ENCODE measurements at regions not wholly inside any gene's neighbourhood (a gene's known extent, or its start where the extent isn't known, plus 50 kb on each side); places are given as distances from the start of the nearest gene placed in this dataset.

DNA sequence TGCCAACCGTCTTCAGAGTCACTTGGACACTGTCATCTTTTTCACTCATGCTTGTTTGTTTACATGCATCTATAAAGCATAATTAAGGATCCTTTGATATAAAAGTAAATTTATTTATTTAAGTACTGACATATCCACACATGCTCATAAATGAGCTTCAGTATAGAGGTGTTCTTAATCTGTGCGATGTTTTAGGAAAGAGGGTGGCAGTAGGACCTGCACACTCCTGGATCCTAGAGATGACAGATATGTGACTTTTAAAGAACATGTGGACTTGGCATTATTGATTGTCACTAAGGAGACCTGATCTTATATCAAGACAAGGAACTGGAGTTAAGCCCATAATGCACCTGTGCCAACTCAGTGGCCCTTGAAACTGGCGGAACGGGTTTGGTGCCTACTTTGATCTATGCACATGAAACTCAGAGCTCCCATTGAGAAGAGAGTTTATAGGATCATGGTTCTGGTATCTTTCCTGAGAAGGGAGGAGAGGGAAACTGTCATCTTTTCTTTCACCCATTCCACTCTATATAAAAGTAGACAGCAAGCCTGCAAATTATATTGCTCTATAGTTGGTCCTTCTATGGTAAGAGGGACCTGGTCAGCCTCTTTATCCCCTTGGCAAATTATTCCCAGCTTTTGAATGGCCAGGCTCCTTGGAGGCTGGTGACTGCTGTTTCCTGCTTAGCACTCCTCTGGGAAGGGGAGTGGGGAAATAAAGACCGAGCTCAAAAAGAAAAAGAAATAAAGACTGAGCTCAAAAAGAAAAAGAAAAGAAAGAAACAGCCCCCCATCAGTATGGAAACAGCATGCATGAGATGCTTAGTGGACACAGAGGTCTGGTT, 57.8 kb upstream of the LIFR start:
- TF ChIP-seq, protein P1, sequence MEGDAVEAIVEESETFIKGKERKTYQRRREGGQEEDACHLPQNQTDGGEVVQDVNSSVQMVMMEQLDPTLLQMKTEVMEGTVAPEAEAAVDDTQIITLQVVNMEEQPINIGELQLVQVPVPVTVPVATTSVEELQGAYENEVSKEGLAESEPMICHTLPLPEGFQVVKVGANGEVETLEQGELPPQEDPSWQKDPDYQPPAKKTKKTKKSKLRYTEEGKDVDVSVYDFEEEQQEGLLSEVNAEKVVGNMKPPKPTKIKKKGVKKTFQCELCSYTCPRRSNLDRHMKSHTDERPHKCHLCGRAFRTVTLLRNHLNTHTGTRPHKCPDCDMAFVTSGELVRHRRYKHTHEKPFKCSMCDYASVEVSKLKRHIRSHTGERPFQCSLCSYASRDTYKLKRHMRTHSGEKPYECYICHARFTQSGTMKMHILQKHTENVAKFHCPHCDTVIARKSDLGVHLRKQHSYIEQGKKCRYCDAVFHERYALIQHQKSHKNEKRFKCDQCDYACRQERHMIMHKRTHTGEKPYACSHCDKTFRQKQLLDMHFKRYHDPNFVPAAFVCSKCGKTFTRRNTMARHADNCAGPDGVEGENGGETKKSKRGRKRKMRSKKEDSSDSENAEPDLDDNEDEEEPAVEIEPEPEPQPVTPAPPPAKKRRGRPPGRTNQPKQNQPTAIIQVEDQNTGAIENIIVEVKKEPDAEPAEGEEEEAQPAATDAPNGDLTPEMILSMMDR (IDR thresholded peaks at IDR 0.05; ENCODE audit: extremely low read depth in 1 of 2, insufficient read depth in 1 of 2, low read depth in 1 of 2, low read length in 2 of 2): no peak
- TF ChIP-seq, protein P2, sequence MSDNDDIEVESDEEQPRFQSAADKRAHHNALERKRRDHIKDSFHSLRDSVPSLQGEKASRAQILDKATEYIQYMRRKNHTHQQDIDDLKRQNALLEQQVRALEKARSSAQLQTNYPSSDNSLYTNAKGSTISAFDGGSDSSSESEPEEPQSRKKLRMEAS (IDR thresholded peaks at IDR 0.05; ENCODE audit: insufficient read depth, insufficient read length): no peak
